NCI-H510A (cell line): ENCODE measurements at regions not wholly inside any gene's neighbourhood (a gene's known extent, or its start where the extent isn't known, plus 50 kb on each side); places are given as distances from the start of the nearest gene placed in this dataset.
A peak's percentile ranks its signal among the peaks of the same experiment; 100 is the strongest.
"Not testable (repeated sequence)": the region's sequence is repeated elsewhere in the genome, so short reads cannot be mapped to it uniquely, and the experiment has no call there.

Source experiments
- DNase-seq: peaks from one replicate; lab custom pipeline; 2025; lab: John Stamatoyannopoulos, UW

- not testable (repeated sequence) for DNase-seq
Observed at GRCh38 chr6:26957399-26958127, 289.9 kb upstream of the PRSS16 start.

- DNase-seq, result not testable (repeated sequence)
Observed at GRCh38 chr6:26961236-26961635, 286.3 kb upstream of the PRSS16 start.

GRCh38 chr6:27002447-27002846 lies 245.1 kb upstream of the PRSS16 start:
- no peak for DNase-seq

- no peak for DNase-seq
Observed at GRCh38 chr6:27007020-27007419, 240.5 kb upstream of the PRSS16 start.

GRCh38 chr6:27008613-27009012 lies 238.9 kb upstream of the PRSS16 start:
- not testable (repeated sequence) for DNase-seq

GRCh38 chr6:27014053-27014452 lies 233.4 kb upstream of the PRSS16 start:
- not testable (repeated sequence) for DNase-seq

GRCh38 chr6:27016689-27017088 lies 230.8 kb upstream of the PRSS16 start:
- DNase-seq, result no peak

- not testable (repeated sequence) for DNase-seq
Observed at GRCh38 chr6:27018401-27018800, 229.1 kb upstream of the PRSS16 start.

GRCh38 chr6:27019651-27020552 lies 227.6 kb upstream of the PRSS16 start:
- peak; percentile 83 for DNase-seq

GRCh38 chr6:27020553-27020880 lies 227.0 kb upstream of the PRSS16 start:
- no peak for DNase-seq

GRCh38 chr6:27023664-27024063 lies 223.8 kb upstream of the PRSS16 start:
- DNase-seq, result no peak

- DNase-seq, result no peak
Observed at GRCh38 chr6:27025351-27025750, 222.2 kb upstream of the PRSS16 start.

- no peak for DNase-seq
Observed at GRCh38 chr6:27026361-27026760, 221.1 kb upstream of the PRSS16 start.

- no peak for DNase-seq
Observed at GRCh38 chr6:27031302-27031701, 216.2 kb upstream of the PRSS16 start.

- no peak for DNase-seq
Observed at GRCh38 chr6:27038498-27038897, 209.0 kb upstream of the PRSS16 start.

GRCh38 chr6:27040244-27041042 lies 207.1 kb upstream of the PRSS16 start:
- no peak for DNase-seq

GRCh38 chr6:27043244-27043643 lies 204.3 kb upstream of the PRSS16 start:
- DNase-seq, result no peak

GRCh38 chr6:27045131-27045530 lies 202.4 kb upstream of the PRSS16 start:
- DNase-seq, result not testable (repeated sequence)

GRCh38 chr6:27047725-27048124 lies 199.8 kb upstream of the PRSS16 start:
- not testable (repeated sequence) for DNase-seq

GRCh38 chr6:27049863-27050781 lies 197.4 kb upstream of the PRSS16 start:
- peak; percentile 76 for DNase-seq

GRCh38 chr6:27052082-27052730 lies 195.3 kb upstream of the PRSS16 start:
- not testable (repeated sequence) for DNase-seq
